Hepatocyte (in vitro differentiated cells): ENCODE measurements at regions not wholly inside any gene's neighbourhood (a gene's known extent, or its start where the extent isn't known, plus 50 kb on each side); places are given as distances from the start of the nearest gene placed in this dataset.

ENCODE experiments used
- DNase-seq: peaks from one replicate; pipeline ENCODE4 v3.0.0-alpha.2; 2016; ENCODE audit warnings: low spot score
- H2AFZ ChIP-seq: fragments of 200-600 bp; sonication (generic); 2 replicates; pipeline ENCODE4 v1.6.0; 2016; ENCODE audit warnings: antibody characterized with exemption, mild to moderate bottlenecking
- H3K27ac ChIP-seq: fragments of 200-600 bp; sonication (generic); 2 replicates; pipeline ENCODE4 v1.5.1; 2016; ENCODE audit warnings: mild to moderate bottlenecking
- H3K27me3 ChIP-seq: fragments of 200-600 bp; sonication (generic); 2 replicates; pipeline ENCODE4 v1.6.1; 2016
- H3K36me3 ChIP-seq: fragments of 200-600 bp; sonication (generic); replicated peaks from 2 replicates; pipeline ENCODE4 v1.5.1; 2016; ENCODE audit warnings: low read depth; ENCODE audit not compliant: insufficient read depth
- H3K4me1 ChIP-seq: fragments of 200-600 bp; sonication (generic); 2 replicates; pipeline ENCODE4 v1.5.1; 2016; ENCODE audit warnings: mild to moderate bottlenecking, moderate library complexity; ENCODE audit not compliant: insufficient read depth
- H3K4me2 ChIP-seq: fragments of 200-600 bp; sonication (generic); 2 replicates; pipeline ENCODE4 v1.6.0; 2016
- H3K4me3 ChIP-seq: fragments of 200-600 bp; sonication (generic); 2 replicates; pipeline ENCODE4 v1.5.1; 2016; ENCODE audit warnings: mild to moderate bottlenecking
- H3K79me2 ChIP-seq: fragments of 200-600 bp; sonication (generic); 2 replicates; pipeline ENCODE4 v1.6.0; 2017; ENCODE audit warnings: mild to moderate bottlenecking
- H3K9me2 ChIP-seq: fragments of 200-600 bp; sonication (generic); replicated peaks from 2 replicates; pipeline ENCODE4 v1.6.0; 2017; ENCODE audit warnings: mild to moderate bottlenecking; ENCODE audit not compliant: insufficient read depth
- H3K9me3 ChIP-seq: fragments of 200-600 bp; sonication (generic); 2 replicates; pipeline ENCODE4 v1.5.1; 2016; ENCODE audit warnings: low read depth, mild to moderate bottlenecking
- H4K20me1 ChIP-seq: fragments of 200-600 bp; sonication (generic); 2 replicates; pipeline ENCODE4 v1.6.0; 2016; ENCODE audit warnings: mild to moderate bottlenecking; ENCODE audit not compliant: insufficient read depth, poor library complexity, severe bottlenecking
- CTCF ChIP-seq: fragments of 200-600 bp; sonication (generic); IDR thresholded peaks from 2 replicates; pipeline ENCODE4 v1.5.1; 2016; ENCODE audit warnings: antibody characterized with exemption, mild to moderate bottlenecking; ENCODE audit not compliant: poor library complexity
- EZH2 ChIP-seq: fragments of 200-600 bp; sonication (generic); IDR thresholded peaks from 2 replicates; pipeline ENCODE4 v1.6.1; 2016; ENCODE audit warnings: antibody characterized with exemption, mild to moderate bottlenecking, borderline replicate concordance
- EZH2phosphoT487 ChIP-seq: fragments of 200-600 bp; sonication (generic); IDR thresholded peaks from one replicate; pipeline ENCODE4 v1.6.1; 2018; ENCODE audit warnings: antibody characterized with exemption, mild to moderate bottlenecking, low read depth, moderate library complexity; ENCODE audit not compliant: unreplicated experiment, severe bottlenecking
- WGBS: methylation state at CpG from one replicate; pipeline ENCODE4 v1.1.6; 2016; ENCODE audit warnings: low lambda C conversion rate; ENCODE audit errors: missing lambda C conversion rate; 5-methylcytosine and 5-hydroxymethylcytosine counted together

- Histone ChIP-seq H3K4me2 (no peak overlapping the region), H3K27me3 (no peaks in the 10 kb centered on the region), H2AFZ (no peak overlapping the region), H3K4me1 (no peaks in the 10 kb centered on the region), H3K36me3 (no peaks in the 10 kb centered on the region), H3K9me2 (no peaks in the 10 kb centered on the region), H3K79me2 (no peaks in the 10 kb centered on the region), H3K27ac (no peak overlapping the region), H4K20me1 (no peaks in the 10 kb centered on the region), H3K4me3 (no peak overlapping the region), H3K9me3 (no peaks in the 10 kb centered on the region)
- 75% methylated on average over 4 of the region's 4 CpGs for WGBS
- DNase-seq: no peak
- TF ChIP-seq EZH2: no peak
- no peak for TF ChIP-seq CTCF
- TF ChIP-seq EZH2phosphoT487: no peak
Measured at GRCh38 chrX:39559229-39559628, 538.5 kb downstream of the BCOR start.

DNA sequence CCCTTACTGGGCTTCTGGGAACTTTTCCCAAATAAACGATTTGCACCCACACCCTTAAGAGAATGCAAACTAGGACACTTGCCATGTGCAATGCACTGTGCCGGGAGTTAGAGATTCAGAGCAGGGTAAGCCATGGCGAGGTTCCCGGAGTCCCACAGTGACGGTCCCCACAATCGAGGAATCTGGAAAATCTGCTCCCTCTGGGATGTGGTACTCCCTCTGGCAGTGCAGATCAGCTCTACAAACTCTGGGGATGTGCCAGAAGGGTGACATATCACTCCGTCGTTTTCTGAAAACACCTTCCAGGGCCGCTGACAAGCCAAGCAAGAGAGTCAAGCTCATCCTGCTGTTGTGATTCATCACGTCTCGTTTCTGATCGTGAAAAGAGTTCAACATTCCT is 537.5 kb downstream of the BCOR start:
- no peak overlapping the region for H3K4me3 ChIP-seq
- TF ChIP-seq EZH2phosphoT487: no peak
- no peak for TF ChIP-seq CTCF
- no peak for TF ChIP-seq EZH2

GRCh38 chrX:39563178-39563577 is 534.6 kb downstream of the BCOR start:
- Histone ChIP-seq H3K27ac (no peak overlapping the region), H3K27me3 (no peaks in the 10 kb centered on the region), H2AFZ (no peak overlapping the region), H4K20me1 (no peaks in the 10 kb centered on the region), H3K4me2 (no peak overlapping the region), H3K79me2 (no peaks in the 10 kb centered on the region), H3K9me3 (no peaks in the 10 kb centered on the region), H3K4me1 (no peaks in the 10 kb centered on the region), H3K36me3 (no peaks in the 10 kb centered on the region), H3K9me2 (no peaks in the 10 kb centered on the region), H3K4me3 (no peak overlapping the region)
- no peak for DNase-seq
- TF ChIP-seq EZH2phosphoT487 (no peak), CTCF (no peak), EZH2 (no peak)

More for the DNA sequence above, 537.5 kb downstream of the BCOR start:
- no peak overlapping the region for H3K4me2 ChIP-seq
- no peak overlapping the region for H2AFZ ChIP-seq
- WGBS: 91% methylated on average over 12 of the region's 12 CpGs
- no peak for DNase-seq
- H3K79me2 ChIP-seq: no peaks in the 10 kb centered on the region
- no peaks in the 10 kb centered on the region for H4K20me1 ChIP-seq
- H3K27me3 ChIP-seq: no peaks in the 10 kb centered on the region
- no peaks in the 10 kb centered on the region for H3K36me3 ChIP-seq
- H3K27ac ChIP-seq: no peak overlapping the region
- H3K9me3 ChIP-seq: no peaks in the 10 kb centered on the region
- no peaks in the 10 kb centered on the region for H3K4me1 ChIP-seq
- H3K9me2 ChIP-seq: no peaks in the 10 kb centered on the region

- DNase-seq: no peak
- H3K4me1 ChIP-seq: no peaks in the 10 kb centered on the region
- H3K9me2 ChIP-seq: no peaks in the 10 kb centered on the region
- 66% methylated on average over 3 of the region's 3 CpGs for WGBS
- no peak overlapping the region for H2AFZ ChIP-seq
- H3K9me3 ChIP-seq: no peaks in the 10 kb centered on the region
- H3K4me2 ChIP-seq: no peak overlapping the region
- H3K4me3 ChIP-seq: no peak overlapping the region
- TF ChIP-seq EZH2 (no peak), EZH2phosphoT487 (no peak), CTCF (no peak)
- no peaks in the 10 kb centered on the region for H4K20me1 ChIP-seq
- no peaks in the 10 kb centered on the region for H3K79me2 ChIP-seq
- H3K27ac ChIP-seq: no peak overlapping the region
- no peaks in the 10 kb centered on the region for H3K36me3 ChIP-seq
- H3K27me3 ChIP-seq: no peaks in the 10 kb centered on the region
Measured at GRCh38 chrX:39564751-39565150, 533.0 kb downstream of the BCOR start.
